Adipocyte (in vitro differentiated cells): ENCODE measurements at regions not wholly inside any gene's neighbourhood (a gene's known extent, or its start where the extent isn't known, plus 50 kb on each side); places are given as distances from the start of the nearest gene placed in this dataset.
"Not testable (repeated sequence)": the region's sequence is repeated elsewhere in the genome, so short reads cannot be mapped to it uniquely, and the experiment has no call there.

Experiments
- DNase-seq: peaks from one replicate; pipeline ENCODE4 v3.0.0-alpha.2; 2015; ENCODE audit warnings: low read depth
- H3K27me3 ChIP-seq: replicated peaks from 2 replicates; pipeline ENCODE4 v1.7.0; 2013; ENCODE audit warnings: mild to moderate bottlenecking, low read length, moderate library complexity; ENCODE audit not compliant: control insufficient read depth, insufficient read depth
- H3K36me3 ChIP-seq: 2 replicates; pipeline ENCODE4 v1.7.0; 2013; ENCODE audit warnings: low read length, mild to moderate bottlenecking, moderate library complexity; ENCODE audit not compliant: control insufficient read depth, insufficient read depth, severe bottlenecking
- H3K4me1 ChIP-seq: 2 replicates; pipeline ENCODE4 v1.7.0; 2013; ENCODE audit warnings: mild to moderate bottlenecking, low read length, moderate library complexity; ENCODE audit not compliant: control insufficient read depth, insufficient read depth
- H3K4me3 ChIP-seq: 2 replicates; pipeline ENCODE4 v1.7.0; 2013; ENCODE audit warnings: mild to moderate bottlenecking, low read length, moderate library complexity
- H3K9ac ChIP-seq: 2 replicates; pipeline ENCODE4 v1.7.0; 2013; ENCODE audit warnings: mild to moderate bottlenecking, low read length, moderate library complexity
- H3K9me3 ChIP-seq: 2 replicates; pipeline ENCODE4 v1.7.0; 2013; ENCODE audit warnings: mild to moderate bottlenecking, low read length, moderate library complexity; ENCODE audit not compliant: control insufficient read depth

- no peak overlapping the region for H3K9ac ChIP-seq
- no peaks in the 10 kb centered on the region for H3K27me3 ChIP-seq
- H3K9me3 ChIP-seq = no peaks in the 10 kb centered on the region
- no peaks in the 10 kb centered on the region for H3K36me3 ChIP-seq
- H3K4me3 ChIP-seq = no peak overlapping the region
- no peaks in the 10 kb centered on the region for H3K4me1 ChIP-seq
- no peak for DNase-seq
These were observed 429.9 kb downstream of the KCNJ2 start for GRCh38 chr17:70599198-70599597.

GRCh38 chr17:70599945-70600344 lies 430.6 kb downstream of the KCNJ2 start:
- H3K36me3 ChIP-seq, H3K9me3 ChIP-seq, H3K9ac ChIP-seq, H3K4me3 ChIP-seq, H3K27me3 ChIP-seq, H3K4me1 ChIP-seq, DNase-seq: not testable (repeated sequence)

GRCh38 chr17:70603226-70603625 lies 433.9 kb downstream of the KCNJ2 start:
- Histone ChIP-seq H3K27me3 (no peaks in the 10 kb centered on the region), H3K4me3 (no peak overlapping the region), H3K9ac (no peak overlapping the region), H3K9me3 (no peaks in the 10 kb centered on the region), H3K36me3 (no peaks in the 10 kb centered on the region), H3K4me1 (no peaks in the 10 kb centered on the region)
- DNase-seq = no peak

- Histone ChIP-seq H3K27me3 (no peaks in the 10 kb centered on the region), H3K9me3 (no peaks in the 10 kb centered on the region), H3K4me3 (no peak overlapping the region), H3K4me1 (no peaks in the 10 kb centered on the region), H3K9ac (no peak overlapping the region), H3K36me3 (no peaks in the 10 kb centered on the region)
- no peak for DNase-seq
These were observed 435.5 kb downstream of the KCNJ2 start for GRCh38 chr17:70604854-70605253.

- Histone ChIP-seq H3K9me3 (no peaks in the 10 kb centered on the region), H3K4me3 (no peak overlapping the region), H3K4me1 (no peaks in the 10 kb centered on the region), H3K36me3 (no peaks in the 10 kb centered on the region), H3K9ac (no peak overlapping the region), H3K27me3 (no peaks in the 10 kb centered on the region)
- DNase-seq = no peak
These were observed 436.8 kb downstream of the KCNJ2 start for GRCh38 chr17:70606086-70606485.

- DNase-seq = no peak
- no peak overlapping the region for H3K9ac ChIP-seq
These were observed 438.9 kb downstream of the KCNJ2 start for GRCh38 chr17:70608193-70608592.

GRCh38 chr17:70608957-70609356 lies 439.6 kb downstream of the KCNJ2 start:
- no peaks in the 10 kb centered on the region for H3K27me3 ChIP-seq
- no peaks in the 10 kb centered on the region for H3K9me3 ChIP-seq
- no peak overlapping the region for H3K9ac ChIP-seq
- H3K4me3 ChIP-seq = no peak overlapping the region
- H3K36me3 ChIP-seq = no peaks in the 10 kb centered on the region
- DNase-seq = no peak
- no peaks in the 10 kb centered on the region for H3K4me1 ChIP-seq

More at GRCh38 chr17:70608193-70608592, 438.9 kb downstream of the KCNJ2 start:
- Histone ChIP-seq H3K27me3 (no peaks in the 10 kb centered on the region), H3K9me3 (no peaks in the 10 kb centered on the region), H3K4me3 (no peak overlapping the region), H3K4me1 (no peaks in the 10 kb centered on the region), H3K36me3 (no peaks in the 10 kb centered on the region)

GRCh38 chr17:70609566-70609965 lies 440.2 kb downstream of the KCNJ2 start:
- Histone ChIP-seq H3K9ac (no peak overlapping the region), H3K36me3 (no peaks in the 10 kb centered on the region), H3K9me3 (no peaks in the 10 kb centered on the region), H3K4me3 (no peak overlapping the region), H3K4me1 (no peaks in the 10 kb centered on the region), H3K27me3 (no peaks in the 10 kb centered on the region)
- no peak for DNase-seq

- Histone ChIP-seq H3K9ac (no peak overlapping the region), H3K9me3 (no peaks in the 10 kb centered on the region), H3K4me3 (no peak overlapping the region), H3K36me3 (no peaks in the 10 kb centered on the region), H3K27me3 (no peaks in the 10 kb centered on the region), H3K4me1 (no peaks in the 10 kb centered on the region)
- DNase-seq = no peak
These were observed 440.8 kb downstream of the KCNJ2 start for GRCh38 chr17:70610161-70610560.

- DNase-seq = no peak
- H3K27me3 ChIP-seq = no peaks in the 10 kb centered on the region
- no peaks in the 10 kb centered on the region for H3K36me3 ChIP-seq
- H3K9me3 ChIP-seq = no peaks in the 10 kb centered on the region
- H3K4me1 ChIP-seq = no peaks in the 10 kb centered on the region
- no peak overlapping the region for H3K4me3 ChIP-seq
- H3K9ac ChIP-seq = no peak overlapping the region
These were observed 444.3 kb downstream of the KCNJ2 start for GRCh38 chr17:70613681-70614080.

GRCh38 chr17:70615831-70616230 lies 446.5 kb downstream of the KCNJ2 start:
- no peak for DNase-seq

GRCh38 chr17:70618641-70619040 lies 449.3 kb downstream of the KCNJ2 start:
- Histone ChIP-seq H3K36me3 (no peaks in the 10 kb centered on the region), H3K9me3 (no peaks in the 10 kb centered on the region), H3K27me3 (no peaks in the 10 kb centered on the region), H3K9ac (no peak overlapping the region), H3K4me1 (no peaks in the 10 kb centered on the region), H3K4me3 (no peak overlapping the region)
- no peak for DNase-seq

More at GRCh38 chr17:70615831-70616230, 446.5 kb downstream of the KCNJ2 start:
- Histone ChIP-seq H3K4me1 (no peaks in the 10 kb centered on the region), H3K9ac (no peak overlapping the region), H3K4me3 (no peak overlapping the region), H3K27me3 (no peaks in the 10 kb centered on the region), H3K9me3 (no peaks in the 10 kb centered on the region), H3K36me3 (no peaks in the 10 kb centered on the region)
